ENCODE measurements at regions not wholly inside any gene's neighbourhood (a gene's known extent, or its start where the extent isn't known, plus 50 kb on each side); places are given as distances from the start of the nearest gene placed in this dataset.

- DNase-seq (no peak), FAIRE-seq (no peak), ATAC-seq (no peak)
- H3K9me3 ChIP-seq: no peaks in the 10 kb centered on the region
- TF ChIP-seq CTCF (IDR thresholded peaks at IDR 0.05): no peak
- H3K27me3 ChIP-seq: no peaks in the 10 kb centered on the region
- H3K27ac ChIP-seq: no peak overlapping the region
- WGBS, 2 donors: 57 to 69% methylated on average over 2 of the region's 2 CpGs
- no peaks in the 10 kb centered on the region for H3K36me3 ChIP-seq
- intact Hi-C loops (cut with DNase I): no loop called here
- no peaks in the 10 kb centered on the region for H3K4me1 ChIP-seq
- H3K4me3 ChIP-seq: no peak overlapping the region
Observed at GRCh38 chr13:66040506-66040905, 1189.6 kb downstream of the PCDH9 start.

- Histone ChIP-seq H3K4me1 (no peaks in the 10 kb centered on the region), H3K36me3 (no peaks in the 10 kb centered on the region), H3K9me3 (no peaks in the 10 kb centered on the region), H3K4me3 (no peak overlapping the region), H3K27me3 (no peaks in the 10 kb centered on the region), H3K27ac (no peak overlapping the region)
- intact Hi-C loops (cut with DNase I): no loop called here
- no peak for ATAC-seq
- FAIRE-seq: no peak
- DNase-seq: no peak
- TF ChIP-seq CTCF (IDR thresholded peaks at IDR 0.05): no peak
- WGBS, 2 donors: 67 to 76% methylated on average over 2 of the region's 2 CpGs
Observed at GRCh38 chr13:66037096-66037495, 1193.0 kb downstream of the PCDH9 start.

DNA sequence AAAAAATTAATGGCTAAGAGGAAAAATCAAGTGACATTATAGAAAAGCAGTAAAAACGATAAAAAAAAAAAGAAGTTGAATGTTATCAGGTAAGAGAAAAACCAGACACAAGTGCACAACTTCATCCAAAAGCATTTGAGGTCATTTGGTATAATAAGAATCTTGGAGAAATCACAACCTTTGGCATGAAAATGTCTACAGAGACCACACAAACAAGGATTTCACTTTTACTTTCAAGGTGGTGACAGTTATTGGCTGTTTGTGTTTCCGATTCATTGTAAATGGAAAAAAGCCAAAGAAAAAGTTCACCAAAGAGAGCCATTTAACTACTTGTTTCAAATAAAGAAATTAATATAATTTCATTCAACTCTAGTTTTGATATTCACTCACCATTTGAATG, 1193.5 kb downstream of the PCDH9 start:
- Histone ChIP-seq H3K27ac (no peak overlapping the region), H3K27me3 (no peaks in the 10 kb centered on the region), H3K4me1 (no peaks in the 10 kb centered on the region), H3K9me3 (no peaks in the 10 kb centered on the region), H3K36me3 (no peaks in the 10 kb centered on the region), H3K4me3 (no peak overlapping the region)
- DNase-seq: no peak
- no peak for ATAC-seq
- no peak for FAIRE-seq
- 24 to 32% methylated on average over 2 of the region's 2 CpGs for WGBS, 2 donors
- no peak for TF ChIP-seq CTCF (IDR thresholded peaks at IDR 0.05)
- intact Hi-C loops (cut with DNase I): no loop called here

GRCh38 chr13:66036024-66036614, 1194.0 kb downstream of the PCDH9 start:
- Histone ChIP-seq H3K36me3 (no peaks in the 10 kb centered on the region), H3K27me3 (no peaks in the 10 kb centered on the region), H3K9me3 (no peaks in the 10 kb centered on the region), H3K4me3 (no peak overlapping the region), H3K27ac (no peak overlapping the region), H3K4me1 (no peaks in the 10 kb centered on the region)
- no peak for ATAC-seq
- FAIRE-seq: no peak
- no peak for DNase-seq
- intact Hi-C loops (cut with DNase I): no loop called here
- no peak for TF ChIP-seq CTCF (IDR thresholded peaks at IDR 0.05)
- 13 to 19% methylated on average over 2 of the region's 2 CpGs for WGBS, 2 donors

GRCh38 chr13:66033924-66034323, 1196.2 kb downstream of the PCDH9 start:
- intact Hi-C loops (cut with DNase I): no loop called here
- ATAC-seq (no peak), FAIRE-seq (no peak), DNase-seq (no peak)
- Histone ChIP-seq H3K27ac (no peak overlapping the region), H3K4me3 (no peak overlapping the region), H3K4me1 (no peaks in the 10 kb centered on the region), H3K27me3 (no peaks in the 10 kb centered on the region), H3K9me3 (no peaks in the 10 kb centered on the region), H3K36me3 (no peaks in the 10 kb centered on the region)
- 51 to 61% methylated on average over 1 of the region's 1 CpG for WGBS, 2 donors
- no peak for TF ChIP-seq CTCF (IDR thresholded peaks at IDR 0.05)

Measured in pancreas (tissue), 10 donors.